Stimulated activated CD8-positive, alpha-beta memory T cell treated with anti-CD3 and anti-CD28 coated beads, Interleukin-15, amount 100 ng/mL, for 24 hours (primary cell): ENCODE measurements at regions not wholly inside any gene's neighbourhood (a gene's known extent, or its start where the extent isn't known, plus 50 kb on each side); places are given as distances from the start of the nearest gene placed in this dataset.
"Not testable (repeated sequence)": the region's sequence is repeated elsewhere in the genome, so short reads cannot be mapped to it uniquely, and the experiment has no call there.

Experiments used
- DNase-seq: peaks from one replicate; pipeline ENCODE4 v3.0.0-alpha.2; 2020; ENCODE audit warnings: low read depth

DNA sequence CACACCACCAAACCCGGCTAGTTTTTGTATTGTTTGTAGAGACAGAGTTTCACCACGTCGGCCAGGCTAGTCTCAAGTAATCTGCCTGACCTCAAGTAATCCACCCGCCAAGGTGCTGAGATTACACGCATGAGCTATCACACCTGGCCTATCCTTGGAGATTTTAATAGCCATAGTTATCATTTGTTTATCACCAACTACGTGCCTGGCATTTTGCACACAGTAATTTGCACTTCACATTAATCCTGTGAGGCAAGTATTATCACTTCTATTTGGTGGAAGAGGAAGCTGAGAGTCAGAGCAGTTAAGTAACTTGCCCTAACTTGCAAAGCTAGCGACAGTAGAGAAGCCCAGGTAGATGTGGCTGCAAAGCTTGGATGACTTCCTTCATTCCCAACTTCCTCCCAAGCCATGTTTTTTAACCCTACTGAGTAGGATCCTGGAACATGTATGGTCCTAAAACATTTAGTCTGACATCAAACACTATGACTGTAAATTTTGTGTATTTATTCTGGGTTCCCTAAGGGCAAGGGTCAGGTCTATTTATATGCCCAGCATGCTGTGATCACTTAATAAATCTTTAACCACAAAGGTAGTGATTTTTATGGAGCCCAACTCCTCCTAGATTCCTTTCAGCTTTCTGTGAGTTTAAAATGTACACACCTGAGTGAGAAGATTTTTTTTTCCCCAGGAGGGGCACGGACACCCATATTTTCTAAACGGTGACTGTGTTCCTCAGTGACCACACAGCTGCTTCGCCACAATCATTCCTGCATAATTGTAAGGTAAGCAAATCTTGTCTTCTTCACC lies 100.2 kb upstream of the RAI14 start:
- no peak for DNase-seq

DNA sequence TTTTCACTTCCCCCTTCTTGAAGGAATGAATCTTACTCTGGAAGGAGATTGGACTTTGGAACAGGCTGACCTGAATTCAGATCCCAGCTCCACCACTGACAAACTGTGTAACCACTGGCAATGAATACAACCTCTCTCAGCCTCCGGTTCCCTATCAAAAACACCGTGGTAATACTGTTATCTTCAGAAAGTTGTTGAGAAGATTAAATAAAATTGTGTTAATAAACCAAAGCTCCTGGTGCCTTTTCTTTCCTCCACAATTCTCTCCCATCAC lies 99.7 kb upstream of the RAI14 start:
- DNase-seq: no peak

- not testable (repeated sequence) for DNase-seq
These were observed 94.5 kb upstream of the RAI14 start for GRCh38 chr5:34561581-34561980.

DNA sequence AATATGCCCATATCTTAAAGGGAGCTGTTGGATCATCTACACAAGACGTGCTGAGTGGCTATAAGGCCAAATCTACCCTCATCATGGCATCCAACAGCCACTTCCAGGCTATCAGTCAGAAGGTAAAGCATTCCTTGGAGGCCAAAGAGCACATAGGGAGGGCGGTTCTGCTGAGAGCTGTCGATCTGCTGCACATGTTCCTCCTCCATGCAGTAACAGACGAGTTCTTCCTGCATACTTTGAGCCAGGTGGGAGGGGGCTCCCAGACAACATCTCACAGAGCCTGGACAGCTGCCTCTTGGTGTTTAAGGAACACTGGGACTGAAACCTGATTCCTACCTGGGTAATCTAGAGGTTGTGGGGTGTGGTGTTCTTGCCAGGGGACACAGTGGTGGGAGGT lies 93.3 kb upstream of the RAI14 start:
- no peak for DNase-seq

DNA sequence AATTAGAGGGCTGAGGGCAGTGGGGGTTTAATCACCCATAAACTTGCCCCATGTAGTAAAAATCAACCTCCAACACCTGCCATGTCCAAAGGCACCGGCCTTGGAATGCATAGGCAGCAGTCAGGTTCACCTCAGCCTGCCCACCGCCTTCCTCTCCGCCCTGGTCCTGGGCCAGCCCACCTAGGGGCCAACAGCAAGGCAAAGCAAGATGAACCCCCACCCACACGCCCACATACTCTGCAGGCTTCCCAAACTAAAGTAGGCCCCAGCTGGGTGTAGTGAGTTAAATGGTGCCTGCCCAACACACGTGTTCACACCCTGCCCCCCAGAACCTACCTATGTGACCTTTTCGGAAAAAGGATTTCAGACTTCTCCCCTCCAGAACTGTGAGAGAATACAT lies 92.9 kb upstream of the RAI14 start:
- DNase-seq: no peak

GRCh38 chr5:34563931-34564709 lies 92.0 kb upstream of the RAI14 start:
- DNase-seq: no peak

DNA sequence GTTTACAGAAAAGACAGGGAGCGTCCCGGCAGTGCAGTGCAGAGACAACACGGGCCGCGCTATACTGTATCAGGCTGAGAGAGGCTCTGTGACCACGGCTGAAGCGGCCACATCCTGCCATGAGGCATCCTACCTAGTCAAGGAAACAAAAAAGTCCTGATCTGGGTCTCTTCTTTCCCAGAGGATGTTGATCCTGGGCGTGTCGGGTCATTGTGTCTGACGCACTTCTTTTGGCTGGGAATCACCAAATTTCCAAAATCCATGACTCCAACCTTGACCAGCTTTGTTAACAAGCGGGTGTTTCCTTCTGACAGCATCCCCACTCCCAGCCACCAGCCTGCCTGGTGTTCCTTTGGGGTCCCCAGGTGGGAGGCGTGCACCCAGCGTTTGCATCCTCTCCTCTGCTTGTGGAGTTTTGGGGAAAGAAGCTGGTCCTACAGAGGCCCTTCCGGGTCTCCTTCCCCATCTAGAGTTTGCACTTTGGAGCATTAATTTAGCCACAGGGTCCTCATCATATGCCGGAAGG lies 91.4 kb upstream of the RAI14 start:
- DNase-seq: no peak

- no peak for DNase-seq
These were observed 86.0 kb upstream of the RAI14 start for GRCh38 chr5:34570143-34570542.

DNA sequence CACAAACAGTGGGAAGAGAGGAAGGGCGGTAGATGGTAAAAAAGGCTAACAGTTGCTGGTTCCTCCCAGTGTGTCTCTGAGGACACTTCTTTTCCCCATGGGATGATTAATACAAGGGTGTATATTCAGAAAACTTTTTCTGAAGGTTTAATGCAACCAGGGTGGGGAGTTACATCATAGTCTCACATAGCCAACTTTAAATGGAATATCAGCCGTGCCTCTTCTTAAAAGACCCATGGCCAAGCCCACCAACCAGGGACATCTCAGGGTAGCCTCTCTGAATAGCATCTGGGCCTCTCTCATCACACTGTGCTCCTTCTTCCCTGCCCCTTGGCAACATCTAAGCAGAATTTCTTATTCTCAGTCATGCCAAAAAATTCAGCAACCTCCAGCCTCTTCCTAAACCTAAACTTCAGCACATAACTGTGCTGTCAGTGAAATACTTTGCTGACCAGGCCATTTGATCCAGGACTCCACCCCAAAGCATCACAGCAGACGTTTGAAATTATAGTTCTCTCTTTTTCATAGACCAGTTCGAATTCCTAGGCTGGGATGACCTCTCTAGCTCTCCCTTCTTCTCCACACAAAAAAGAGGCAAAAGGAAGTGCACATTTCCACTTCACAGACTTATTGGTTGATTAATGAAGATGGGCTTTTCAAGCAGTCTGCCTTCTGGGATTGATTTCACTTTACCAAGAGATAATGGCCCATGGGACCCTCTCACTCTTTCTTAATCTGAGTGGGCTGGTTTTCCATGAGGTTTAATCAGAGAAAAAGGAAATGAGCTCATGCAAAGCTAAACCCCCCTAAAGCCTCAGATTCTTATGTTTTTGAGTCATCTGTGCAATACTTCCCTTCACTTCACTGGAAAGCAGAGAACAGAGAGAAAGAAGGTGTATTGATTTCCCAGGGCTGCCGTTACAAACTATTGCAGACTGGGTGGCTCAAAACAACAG lies 85.1 kb upstream of the RAI14 start:
- DNase-seq: no peak

GRCh38 chr5:34571677-34572041 lies 84.5 kb upstream of the RAI14 start:
- no peak for DNase-seq

GRCh38 chr5:34574936-34575467 lies 81.1 kb upstream of the RAI14 start:
- DNase-seq: no peak

DNA sequence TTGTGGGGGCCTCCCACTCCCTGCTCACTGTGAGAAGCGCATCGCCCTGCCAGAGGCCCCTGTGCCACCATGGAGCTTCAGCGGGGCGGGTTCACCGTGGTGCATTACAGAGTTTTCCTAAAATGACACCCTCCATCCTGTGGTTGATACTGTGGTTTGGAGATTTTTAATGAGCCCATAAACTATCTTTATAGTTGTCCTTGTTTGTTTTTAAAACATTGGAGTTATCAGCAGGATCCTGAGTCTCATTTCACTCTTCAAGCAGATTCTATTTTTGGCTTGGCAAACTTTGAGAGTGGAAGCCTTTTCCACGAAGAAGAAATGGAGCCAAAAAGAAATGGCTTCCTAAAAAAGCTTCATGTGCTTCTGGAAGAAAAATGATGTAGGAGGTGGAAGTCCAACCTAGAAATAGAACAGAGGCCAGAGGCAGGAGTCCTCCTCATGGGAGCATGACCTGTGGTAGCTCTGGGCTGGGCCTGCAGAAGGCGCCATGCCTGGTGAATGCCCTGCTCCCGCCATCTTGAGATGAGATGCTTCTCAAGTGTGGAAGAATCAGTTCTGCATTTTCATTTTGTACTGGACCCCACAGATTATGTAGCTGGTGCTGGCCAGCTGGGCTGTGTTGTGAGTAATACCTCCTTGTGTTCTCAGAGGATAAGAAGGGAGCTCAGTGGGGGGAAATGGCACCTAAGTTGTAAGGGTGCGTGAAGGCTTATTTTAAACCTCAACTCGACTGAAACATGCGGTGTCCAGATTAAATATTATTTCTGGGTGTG lies 79.0 kb upstream of the RAI14 start:
- no peak for DNase-seq

DNA sequence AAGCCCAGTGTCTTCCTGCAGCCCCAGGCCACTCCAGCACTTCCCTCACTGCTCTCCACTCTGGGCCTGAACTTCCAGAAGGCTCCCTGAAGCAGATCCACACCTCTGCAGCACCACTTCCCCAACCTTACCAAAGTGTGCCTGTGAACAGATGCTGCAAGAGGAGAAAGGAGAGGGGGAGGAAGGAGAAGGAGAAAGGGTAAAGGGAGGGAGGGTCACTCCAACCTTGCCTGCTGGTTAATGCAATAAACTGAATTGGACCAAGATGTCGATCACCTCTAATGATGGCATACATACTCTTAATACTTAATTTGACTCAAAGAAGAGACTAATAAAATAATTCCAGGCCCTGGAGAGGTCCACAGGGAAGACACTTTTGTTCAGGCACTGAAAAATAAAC lies 77.2 kb upstream of the RAI14 start:
- DNase-seq: no peak

DNA sequence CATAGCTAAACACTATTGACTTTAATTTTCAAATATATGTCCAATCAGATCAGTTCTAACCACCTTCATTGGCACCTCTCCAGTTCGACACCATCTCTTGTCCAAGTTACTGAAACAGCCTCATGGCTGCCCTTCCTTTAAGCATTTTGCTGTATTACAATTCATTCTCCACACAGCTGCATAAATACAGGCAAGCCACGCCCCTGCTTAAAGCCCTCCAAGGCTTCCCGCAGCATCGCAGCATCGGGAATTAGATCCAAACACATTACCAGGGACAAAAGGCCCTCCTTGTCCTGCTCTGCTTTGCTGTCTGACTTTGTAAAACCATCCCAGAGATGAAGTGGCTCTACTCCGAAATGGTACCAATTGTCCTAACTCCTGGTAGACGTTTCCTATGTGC lies 75.1 kb upstream of the RAI14 start:
- no peak for DNase-seq

- DNase-seq: no peak
These were observed 73.8 kb upstream of the RAI14 start for GRCh38 chr5:34582371-34582770.

DNA sequence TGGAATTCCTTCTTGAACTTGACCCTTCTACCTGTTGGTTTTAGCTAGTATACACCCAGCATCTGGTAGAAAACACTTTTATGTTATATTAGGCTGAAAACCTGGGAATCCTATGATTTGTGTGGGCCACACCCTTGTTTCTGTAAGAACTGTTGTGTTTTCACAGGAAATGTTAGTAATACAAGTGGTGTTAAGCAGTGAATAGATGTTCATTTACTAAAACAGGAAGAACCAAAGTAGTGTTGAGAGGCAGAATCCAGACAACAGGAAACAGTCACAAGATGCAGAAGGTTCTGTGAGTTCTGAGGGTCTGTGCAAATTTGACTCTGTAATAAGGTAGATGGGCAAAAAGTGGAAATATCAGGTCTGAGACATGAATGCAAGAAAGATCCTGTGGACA lies 73.0 kb upstream of the RAI14 start:
- DNase-seq: no peak

- no peak for DNase-seq
These were observed 72.0 kb upstream of the RAI14 start for GRCh38 chr5:34584165-34584564.

DNA sequence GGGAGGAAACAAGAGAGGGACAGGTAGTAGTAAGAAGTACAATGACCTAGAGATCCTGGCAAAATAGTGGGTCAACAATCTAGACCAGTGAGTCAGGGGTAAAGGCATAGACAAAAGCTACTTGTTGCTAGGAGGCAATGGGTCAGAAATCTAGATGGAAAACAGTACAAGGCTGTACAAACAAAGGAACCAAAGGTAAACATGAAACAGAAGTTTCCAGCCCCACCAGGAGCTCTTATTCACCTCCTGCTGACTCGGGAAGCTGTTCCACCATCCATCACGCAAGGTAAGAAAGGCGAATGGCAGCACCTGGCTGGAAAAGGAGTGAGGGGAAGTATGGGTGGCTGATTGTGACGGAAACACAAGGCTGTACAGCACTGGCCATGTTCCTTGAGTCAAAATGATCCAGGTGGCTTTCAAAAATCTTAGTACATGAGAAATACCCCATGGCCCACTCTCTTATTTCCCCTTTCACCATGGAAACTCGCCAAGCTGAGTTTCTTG lies 70.5 kb upstream of the RAI14 start:
- no peak for DNase-seq

- DNase-seq: no peak
These were observed 69.8 kb upstream of the RAI14 start for GRCh38 chr5:34586117-34586885.
